Panc1 (cell line): ENCODE measurements at regions not wholly inside any gene's neighbourhood (a gene's known extent, or its start where the extent isn't known, plus 50 kb on each side); places are given as distances from the start of the nearest gene placed in this dataset.

Experiments
- ATAC-seq: fragments of 200-7000 bp; cut with Tn5 transposase; 2 replicates; pipeline ENCODE4 v1.9.1; 2020; ENCODE audit warnings: mild to moderate bottlenecking, moderate library complexity
- BruUV-seq: library from RNA; stranded (reverse); fragments of 400-500 nt; replicated peaks from 2 replicates; lab custom pipeline; 2021; lab: Mats Ljungman, UMichigan
- CTCF ChIA-PET: fragments of 300-600 bp; sonication (Branson Sonifier 250); formaldehyde crosslinking; loops from one replicate; lab custom pipeline; 2022; ENCODE audit warnings: antibody characterized with exemption; lab: Charles Lee
- POLR2A ChIA-PET: fragments of 300-600 bp; sonication (Branson Sonifier 250); formaldehyde crosslinking; loops from one replicate; lab custom pipeline; 2022; ENCODE audit warnings: antibody characterized with exemption; lab: Charles Lee
- DNase-seq: peaks from one replicate; pipeline ENCODE4 v3.0.0-alpha.2; 2010; ENCODE audit warnings: low read depth, low spot score
- H3K27ac ChIP-seq: 2 replicates; pipeline ENCODE4 v1.5.1; 2011; ENCODE audit warnings: mild to moderate bottlenecking, low read length, inconsistent platforms
- H3K27me3 ChIP-seq: fragments of 200-500 bp; sonication (Bioruptor generic); 2 replicates; pipeline ENCODE4 v1.6.0; 2014; ENCODE audit warnings: low read length, inconsistent platforms; ENCODE audit not compliant: control insufficient read depth, insufficient read depth
- H3K36me3 ChIP-seq: fragments of 200-500 bp; sonication (Bioruptor generic); 2 replicates; pipeline ENCODE4 v1.5.1; 2014; ENCODE audit warnings: inconsistent platforms, mild to moderate bottlenecking, low read length, moderate library complexity; ENCODE audit not compliant: control insufficient read depth, insufficient read depth
- H3K4me1 ChIP-seq: 2 replicates; pipeline ENCODE4 v1.5.1; 2011; ENCODE audit warnings: inconsistent platforms, mild to moderate bottlenecking, low read length, moderate library complexity; ENCODE audit not compliant: control insufficient read depth, insufficient read depth
- H3K4me3 ChIP-seq, 2 experiments: 2 replicates each; pipeline ENCODE4 v1.5.1; 2011 to 2012; ENCODE audit warnings: low read depth in 2 of 2, low read length in 2 of 2, mild to moderate bottlenecking in 2 of 2, inconsistent platforms in 1 of 2, moderate library complexity in 1 of 2
- H3K9me3 ChIP-seq: fragments of 200-500 bp; sonication (Bioruptor generic); 2 replicates; pipeline ENCODE4 v1.5.1; 2014; ENCODE audit warnings: low read depth, mild to moderate bottlenecking, inconsistent platforms, low read length, moderate library complexity; ENCODE audit not compliant: control insufficient read depth, insufficient read depth
- CTCF ChIP-seq: fragments of 450-650 bp; IDR thresholded peaks from 2 replicates; pipeline ENCODE4 v1.5.1; 2017; ENCODE audit warnings: mild to moderate bottlenecking
- POLR2AphosphoS5 ChIP-seq: IDR thresholded peaks from 2 replicates; pipeline ENCODE4 v1.6.1; 2012; ENCODE audit warnings: mild to moderate bottlenecking, low read depth, low read length, moderate library complexity
- REST ChIP-seq, 2 experiments: IDR thresholded peaks; 2 replicates each; pipeline ENCODE4 v1.6.1; 2011 to 2012; ENCODE audit warnings: low read depth in 2 of 2, control low read depth in 1 of 2, low read length in 1 of 2, mild to moderate bottlenecking in 1 of 2, moderate library complexity in 1 of 2; ENCODE audit not compliant: insufficient read depth in 1 of 2
- SIN3A ChIP-seq: IDR thresholded peaks from 2 replicates; pipeline ENCODE4 v1.6.1; 2012; ENCODE audit warnings: low read depth, mild to moderate bottlenecking, low read length, moderate library complexity, borderline replicate concordance; ENCODE audit not compliant: insufficient read depth
- TCF7L2 ChIP-seq: IDR thresholded peaks from 2 replicates; pipeline ENCODE4 v1.6.1; 2011; ENCODE audit warnings: mild to moderate bottlenecking, low read depth, low read length, inconsistent platforms
- in situ Hi-C: cut with HindIII; loops from 2 replicates; pipeline ENCODE4 v1.10.0; 2016; ENCODE audit warnings: low sequenced_read_pairs, low pct_unique_long_range_greater_than_20kb
- intact Hi-C: fragments of 100-400 bp; cut with micrococcal nuclease; formaldehyde crosslinking; loops from one replicate; pipeline ENCODE4 v1.10.0; 2022; ENCODE audit not compliant: unreplicated experiment

- no peaks in the 10 kb centered on the region for H3K36me3 ChIP-seq
- ChIA-PET POLR2A (no interaction called here), CTCF (no interaction called here)
- H3K27ac ChIP-seq = no peak overlapping the region
- H3K9me3 ChIP-seq = no peaks in the 10 kb centered on the region
- no peaks in the 10 kb centered on the region for H3K27me3 ChIP-seq
- DNase-seq = no peak
- no peak for ATAC-seq
- in situ Hi-C loops = no loop called here
- no peaks in the 10 kb centered on the region for H3K4me1 ChIP-seq
- BruUV-seq = no TSS peak
- TF ChIP-seq POLR2AphosphoS5 = no peak
- no peak for TF ChIP-seq SIN3A
- TF ChIP-seq REST (IDR thresholded peaks at IDR 0.05; ENCODE audit: insufficient read depth in 1 of 2, low read depth in 2 of 2, low read length in 1 of 2) = no peak
- TF ChIP-seq CTCF = no peak
- TF ChIP-seq TCF7L2 = no peak
- no peak overlapping the region for H3K4me3 ChIP-seq
- intact Hi-C loops = no loop called here
These were observed 71.6 kb upstream of the CLMN start for GRCh38 chr14:95391331-95391730.

DNA sequence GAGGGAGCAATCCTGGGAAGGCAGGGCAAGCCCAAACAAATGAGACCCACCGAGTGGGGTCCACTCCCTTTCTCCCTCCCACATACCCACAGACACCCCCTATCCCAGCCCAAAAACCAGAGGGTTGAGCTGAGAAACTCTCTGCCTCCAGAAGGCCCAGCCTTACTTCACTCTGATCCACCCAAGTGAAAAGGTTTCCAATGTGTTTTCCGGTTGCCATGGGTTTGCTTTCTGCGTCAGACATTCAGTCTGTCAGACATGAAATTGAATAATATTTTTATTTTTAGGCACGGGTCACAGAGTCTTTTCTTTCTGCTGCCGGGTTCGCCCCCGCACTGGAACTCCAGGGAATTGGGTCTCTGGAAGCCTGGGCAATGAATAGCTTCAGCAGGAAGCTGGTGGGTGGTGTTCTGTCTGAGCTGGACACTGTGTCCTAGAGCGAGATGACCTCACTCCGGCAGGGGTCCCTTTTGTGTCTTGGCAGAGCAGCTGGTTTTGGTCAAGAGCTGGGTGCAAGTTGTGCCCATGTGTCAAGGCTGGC is 69.8 kb upstream of the CLMN start:
- H3K4me1 ChIP-seq = no peaks in the 10 kb centered on the region
- no peaks in the 10 kb centered on the region for H3K9me3 ChIP-seq
- no peaks in the 10 kb centered on the region for H3K27me3 ChIP-seq
- no TSS peak for BruUV-seq
- ChIA-PET POLR2A (interaction anchor here (0.6 kb wide), 1 partner anchor 19 kb away, joined by 3 read pairs; no protein-coding TSS in a partner anchor), CTCF (no interaction called here)
- in situ Hi-C loops (no loop called here), intact Hi-C loops (no loop called here)
- no peak for ATAC-seq
- H3K4me3 ChIP-seq = no peak overlapping the region
- H3K27ac ChIP-seq = no peak overlapping the region
- DNase-seq = no peak
- TF ChIP-seq REST (IDR thresholded peaks at IDR 0.05; ENCODE audit: insufficient read depth in 1 of 2, low read depth in 2 of 2, low read length in 1 of 2) = no peak
- H3K36me3 ChIP-seq = no peaks in the 10 kb centered on the region
